HL-60 (cell line): ENCODE measurements at regions not wholly inside any gene's neighbourhood (a gene's known extent, or its start where the extent isn't known, plus 50 kb on each side); places are given as distances from the start of the nearest gene placed in this dataset.

Source experiments
- DNase-seq, 2 experiments: peaks; one replicate each; pipeline ENCODE4 v3.0.0-alpha.2; 2010 to 2020; ENCODE audit warnings: low read depth in 1 of 2, low spot score in 1 of 2
- H3K27ac ChIP-seq: fragments of 250-450 bp; sonication (Bioruptor Pico); replicated peaks from 2 replicates; pipeline ENCODE4 v1.5.1; 2020; ENCODE audit warnings: mild to moderate bottlenecking, moderate library complexity
- H3K27me3 ChIP-seq: fragments of 250-450 bp; sonication (Bioruptor Pico); 2 replicates; pipeline ENCODE4 v1.5.1; 2021; ENCODE audit warnings: mild to moderate bottlenecking, moderate library complexity; ENCODE audit not compliant: insufficient read depth, poor library complexity, severe bottlenecking
- H3K4me3 ChIP-seq: replicated peaks from 2 replicates; pipeline ENCODE4 v1.5.1; 2011; ENCODE audit warnings: mild to moderate bottlenecking, control low read depth, low read length; ENCODE audit not compliant: insufficient read depth
- CTCF ChIP-seq: IDR thresholded peaks from one replicate; pipeline ENCODE4 v1.5.1; 2011; ENCODE audit warnings: low read length, control low read depth, inconsistent platforms; ENCODE audit not compliant: insufficient read depth
- GABPA ChIP-seq: IDR thresholded peaks from 2 replicates; pipeline ENCODE4 v1.6.1; 2012; ENCODE audit warnings: low read depth
- POLR2AphosphoS5 ChIP-seq: IDR thresholded peaks from 2 replicates; pipeline ENCODE4 v1.6.1; 2012; ENCODE audit warnings: low read depth
- REST ChIP-seq: IDR thresholded peaks from 2 replicates; pipeline ENCODE4 v1.6.1; 2012; ENCODE audit warnings: low read depth; ENCODE audit not compliant: insufficient replicate concordance
- SPI1 ChIP-seq: IDR thresholded peaks from 2 replicates; pipeline ENCODE4 v1.6.1; 2012; ENCODE audit warnings: low read depth, mild to moderate bottlenecking, borderline replicate concordance

- no peak for DNase-seq
- H3K4me3 ChIP-seq, result no peak overlapping the region
- no peak overlapping the region for H3K27ac ChIP-seq
- H3K27me3 ChIP-seq, result no peaks in the 10 kb centered on the region
- TF ChIP-seq GABPA, result no peak
Measured at GRCh38 chr12:4849795-4850345, 59.8 kb upstream of the KCNA1 start.

- Histone ChIP-seq H3K27me3 (no peaks in the 10 kb centered on the region), H3K27ac (no peak overlapping the region), H3K4me3 (no peak overlapping the region)
- no peak for TF ChIP-seq REST
- no peak for TF ChIP-seq SPI1
- no peak for TF ChIP-seq POLR2AphosphoS5
- no peak for DNase-seq
Measured at GRCh38 chr12:4850857-4851380, 58.8 kb upstream of the KCNA1 start.

GRCh38 chr12:4852308-4852707, 57.4 kb upstream of the KCNA1 start:
- Histone ChIP-seq H3K4me3 (no peak overlapping the region), H3K27ac (no peak overlapping the region), H3K27me3 (no peaks in the 10 kb centered on the region)
- DNase-seq, result no peak
- TF ChIP-seq GABPA (no peak), REST (no peak)

GRCh38 chr12:4852911-4853310, 56.8 kb upstream of the KCNA1 start:
- no peak overlapping the region for H3K4me3 ChIP-seq
- H3K27me3 ChIP-seq, result no peaks in the 10 kb centered on the region
- no peak for TF ChIP-seq POLR2AphosphoS5
- TF ChIP-seq SPI1, result no peak
- no peak for TF ChIP-seq CTCF
- TF ChIP-seq GABPA, result no peak
- no peak for TF ChIP-seq REST
- no peak overlapping the region for H3K27ac ChIP-seq
- DNase-seq, result no peak
